GM12874 (cell line): ENCODE measurements at regions not wholly inside any gene's neighbourhood (a gene's known extent, or its start where the extent isn't known, plus 50 kb on each side); places are given as distances from the start of the nearest gene placed in this dataset.

Experiments
- TF ChIP-seq, protein P1 (sequence below): IDR thresholded peaks from 2 replicates; pipeline ENCODE4 v1.5.1; 2011; ENCODE audit warnings: low read depth, mild to moderate bottlenecking, control low read depth, low read length, moderate library complexity; ENCODE audit not compliant: insufficient read depth

DNA sequence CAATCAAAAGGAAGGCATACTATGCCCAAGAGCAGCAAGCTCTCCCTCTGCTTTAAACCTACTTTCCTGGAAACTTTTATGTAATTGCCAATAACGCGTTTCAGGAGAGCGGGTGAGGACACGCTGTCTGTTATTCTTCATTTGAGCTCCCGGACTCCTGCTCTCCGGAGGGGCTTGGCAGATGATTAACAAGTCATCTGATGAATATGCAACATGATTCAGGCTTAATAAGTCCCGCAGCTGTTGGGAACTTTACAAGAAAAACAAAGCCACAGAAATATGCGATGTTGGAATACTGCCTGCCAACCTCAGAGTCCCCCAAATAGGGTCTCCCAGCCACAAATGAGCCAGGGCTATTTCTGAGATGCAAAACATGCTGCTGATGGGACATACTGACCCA lies 348.0 kb downstream of the GPAM start:
- TF ChIP-seq, protein P1, sequence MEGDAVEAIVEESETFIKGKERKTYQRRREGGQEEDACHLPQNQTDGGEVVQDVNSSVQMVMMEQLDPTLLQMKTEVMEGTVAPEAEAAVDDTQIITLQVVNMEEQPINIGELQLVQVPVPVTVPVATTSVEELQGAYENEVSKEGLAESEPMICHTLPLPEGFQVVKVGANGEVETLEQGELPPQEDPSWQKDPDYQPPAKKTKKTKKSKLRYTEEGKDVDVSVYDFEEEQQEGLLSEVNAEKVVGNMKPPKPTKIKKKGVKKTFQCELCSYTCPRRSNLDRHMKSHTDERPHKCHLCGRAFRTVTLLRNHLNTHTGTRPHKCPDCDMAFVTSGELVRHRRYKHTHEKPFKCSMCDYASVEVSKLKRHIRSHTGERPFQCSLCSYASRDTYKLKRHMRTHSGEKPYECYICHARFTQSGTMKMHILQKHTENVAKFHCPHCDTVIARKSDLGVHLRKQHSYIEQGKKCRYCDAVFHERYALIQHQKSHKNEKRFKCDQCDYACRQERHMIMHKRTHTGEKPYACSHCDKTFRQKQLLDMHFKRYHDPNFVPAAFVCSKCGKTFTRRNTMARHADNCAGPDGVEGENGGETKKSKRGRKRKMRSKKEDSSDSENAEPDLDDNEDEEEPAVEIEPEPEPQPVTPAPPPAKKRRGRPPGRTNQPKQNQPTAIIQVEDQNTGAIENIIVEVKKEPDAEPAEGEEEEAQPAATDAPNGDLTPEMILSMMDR, result no peak

DNA sequence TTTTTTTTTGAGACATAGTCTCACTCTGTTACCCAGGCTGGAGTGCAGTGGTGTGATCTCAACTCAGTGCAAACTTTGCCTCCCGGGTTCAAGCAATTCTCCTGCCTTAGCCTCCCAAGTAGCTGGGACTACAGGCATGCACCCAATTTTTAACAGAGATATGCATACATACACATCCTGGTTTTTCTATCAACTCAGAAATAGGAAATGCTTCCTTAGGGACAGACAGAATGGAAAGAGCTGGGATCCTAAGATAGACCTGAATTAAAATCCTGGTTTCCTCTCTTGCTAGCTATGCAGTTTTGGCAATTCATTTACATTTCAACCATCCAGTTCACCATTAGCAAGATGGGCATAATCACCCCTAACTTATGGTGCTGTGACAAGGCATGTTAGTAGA lies 347.5 kb downstream of the GPAM start:
- TF ChIP-seq, protein P1, result no peak

DNA sequence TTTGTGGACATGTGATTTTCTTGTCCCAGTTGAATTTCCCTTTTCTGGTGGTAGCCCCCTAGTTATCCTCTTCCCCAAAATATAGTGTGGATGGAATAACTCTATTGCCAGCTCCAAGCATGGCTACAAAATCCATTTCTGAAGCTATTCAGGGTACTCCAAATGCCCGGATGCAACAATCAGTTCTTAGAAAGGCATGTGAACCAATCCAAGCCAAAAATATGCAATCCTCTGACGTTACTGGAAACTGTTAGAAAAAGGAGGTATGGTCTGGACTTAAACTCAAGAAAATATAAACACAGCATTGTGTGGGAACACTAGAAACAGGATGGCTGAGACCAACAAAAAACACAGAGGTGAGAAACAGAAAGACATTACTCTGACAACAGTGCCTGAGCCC lies 347.0 kb downstream of the GPAM start:
- TF ChIP-seq, protein P1, result no peak

DNA sequence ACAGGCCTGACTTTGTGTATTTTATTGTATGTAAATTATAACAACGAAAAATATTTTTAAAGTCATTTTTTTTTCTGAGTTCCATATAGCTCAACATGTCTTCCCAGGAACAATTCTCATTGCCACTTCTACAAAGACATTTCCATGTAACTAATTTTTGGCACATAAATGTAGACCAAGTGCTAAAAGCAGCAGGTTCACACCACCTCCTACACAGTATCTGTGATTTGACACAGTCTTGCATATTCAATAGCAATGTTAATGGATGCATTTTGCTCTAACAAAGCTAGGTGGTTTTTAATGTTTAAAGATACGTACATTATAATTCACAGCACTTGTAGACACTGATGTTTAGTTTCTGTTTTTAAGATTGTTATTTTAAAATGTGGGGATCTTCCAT lies 346.5 kb downstream of the GPAM start:
- TF ChIP-seq, protein P1, result no peak

DNA sequence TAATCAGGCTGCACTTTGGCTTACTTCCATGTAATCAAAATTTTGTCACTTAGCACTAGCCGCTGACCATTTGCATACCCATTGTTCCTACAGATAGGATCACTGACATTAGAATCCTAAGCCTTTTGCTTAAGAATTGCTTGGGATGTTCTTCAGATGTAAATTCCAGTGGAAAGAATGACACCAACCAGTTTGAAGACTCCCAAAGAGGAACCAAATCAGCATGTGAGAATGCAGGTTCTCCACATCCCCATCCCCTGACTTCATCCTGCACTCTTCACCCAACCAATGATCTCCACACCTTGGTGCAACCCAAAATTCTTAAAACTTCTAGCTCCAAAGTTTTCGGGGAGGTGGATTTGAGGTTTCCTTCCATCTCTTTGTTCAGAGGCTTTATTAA lies 345.6 kb downstream of the GPAM start:
- TF ChIP-seq, protein P1, result no peak

DNA sequence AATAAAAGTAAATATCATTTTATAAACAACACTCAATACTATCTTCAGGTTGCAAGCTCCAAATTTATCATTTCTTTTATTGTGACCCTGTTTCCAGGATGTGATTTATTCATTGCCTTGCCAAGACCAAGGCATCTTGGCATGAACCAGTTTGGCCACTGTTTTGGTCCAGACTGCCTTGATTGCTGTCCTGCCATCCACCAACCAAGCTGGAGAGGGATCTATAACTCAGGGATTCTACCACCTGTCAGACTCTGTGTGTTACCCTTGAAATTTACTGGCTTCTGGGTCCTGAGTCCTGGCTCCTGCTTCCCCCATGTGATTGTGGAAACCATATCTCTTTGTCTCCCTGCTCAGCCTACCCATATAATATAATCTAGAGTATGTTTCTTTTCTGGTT lies 343.0 kb downstream of the GPAM start:
- TF ChIP-seq, protein P1, result no peak

DNA sequence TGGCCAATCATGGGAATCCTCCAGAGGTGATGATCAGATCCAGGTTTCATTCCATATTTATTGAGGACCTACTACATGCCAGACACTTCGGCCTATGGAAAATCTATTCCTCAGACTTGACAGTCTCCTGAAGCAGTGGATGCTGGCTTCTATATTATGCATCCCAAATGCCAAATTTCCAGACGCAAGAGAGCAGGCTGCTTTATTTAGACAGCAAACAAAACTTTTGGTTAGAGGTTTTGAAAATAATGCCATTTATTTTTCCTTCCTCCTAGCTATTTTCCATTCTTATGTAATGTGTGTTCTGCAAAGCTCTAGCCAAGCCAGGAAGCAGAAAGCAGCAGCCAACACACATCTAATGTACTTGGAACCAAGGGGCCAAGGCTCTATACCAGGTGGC lies 330.8 kb downstream of the GPAM start:
- TF ChIP-seq, protein P1, result no peak

DNA sequence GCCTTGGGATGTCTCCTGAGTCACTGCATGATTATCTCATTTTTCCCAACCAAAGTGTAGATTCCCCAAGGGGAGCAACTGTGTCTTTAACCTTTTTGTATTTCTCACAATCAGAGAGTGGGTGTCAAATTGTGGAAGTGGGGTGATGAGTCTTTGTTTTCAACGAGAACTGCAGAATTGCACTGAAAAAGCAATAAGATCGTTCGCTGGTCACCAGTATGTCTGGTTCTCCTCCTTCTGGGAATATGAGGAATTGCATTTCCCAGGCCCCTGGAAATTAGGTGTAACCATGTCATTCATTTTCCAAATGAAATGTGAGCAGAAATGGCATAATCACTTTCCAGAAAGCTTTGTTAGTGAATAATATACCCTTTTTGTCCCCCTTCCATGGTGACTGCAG lies 326.9 kb downstream of the GPAM start:
- TF ChIP-seq, protein P1, result no peak
